ENCODE measurements at regions not wholly inside any gene's neighbourhood (a gene's known extent, or its start where the extent isn't known, plus 50 kb on each side); places are given as distances from the start of the nearest gene placed in this dataset.
"Not testable (repeated sequence)": the region's sequence is repeated elsewhere in the genome, so short reads cannot be mapped to it uniquely, and the experiment has no call there.

DNA sequence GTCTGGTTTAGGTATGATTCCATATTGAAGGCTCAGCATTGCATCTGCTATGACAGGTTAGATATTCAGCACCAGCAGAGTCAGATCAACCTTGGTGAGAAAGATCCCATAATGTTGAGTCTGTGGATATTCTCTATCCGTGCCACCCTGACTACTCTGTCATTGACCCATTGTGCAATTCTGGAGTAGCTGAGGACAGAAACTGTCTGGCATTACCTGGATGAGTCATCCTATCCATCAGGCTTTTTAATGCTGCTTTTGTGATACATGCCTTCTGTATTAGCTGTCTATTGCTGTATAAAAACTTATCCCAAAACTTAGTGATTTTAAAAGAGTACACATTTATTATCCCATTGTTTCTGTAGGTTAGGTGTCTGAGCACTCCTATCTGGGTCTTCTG lies 189.1 kb upstream of the FAT3 start:
- intact Hi-C loops (cut with micrococcal nuclease), result no loop called here

DNA sequence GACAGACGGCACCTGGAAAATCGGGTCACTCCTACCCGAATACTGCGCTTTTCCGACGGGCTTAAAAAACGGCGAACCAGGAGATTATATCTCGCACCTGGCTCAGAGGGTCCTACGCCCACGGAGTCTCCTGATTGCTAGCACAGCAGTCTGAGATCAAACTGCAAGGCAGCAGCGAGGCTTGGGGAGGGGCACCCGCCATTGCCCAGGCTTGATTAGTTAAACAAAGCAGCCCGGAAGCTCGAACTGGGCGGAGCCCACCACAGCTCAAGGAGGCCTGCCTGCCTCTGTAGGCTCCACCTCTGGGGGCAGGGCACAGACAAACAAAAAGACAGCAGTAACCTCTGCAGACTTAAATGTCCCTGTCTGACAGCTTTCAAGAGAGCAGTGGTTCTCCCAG lies 197.5 kb upstream of the FAT3 start:
- intact Hi-C loops (cut with micrococcal nuclease), result not testable (repeated sequence)

DNA sequence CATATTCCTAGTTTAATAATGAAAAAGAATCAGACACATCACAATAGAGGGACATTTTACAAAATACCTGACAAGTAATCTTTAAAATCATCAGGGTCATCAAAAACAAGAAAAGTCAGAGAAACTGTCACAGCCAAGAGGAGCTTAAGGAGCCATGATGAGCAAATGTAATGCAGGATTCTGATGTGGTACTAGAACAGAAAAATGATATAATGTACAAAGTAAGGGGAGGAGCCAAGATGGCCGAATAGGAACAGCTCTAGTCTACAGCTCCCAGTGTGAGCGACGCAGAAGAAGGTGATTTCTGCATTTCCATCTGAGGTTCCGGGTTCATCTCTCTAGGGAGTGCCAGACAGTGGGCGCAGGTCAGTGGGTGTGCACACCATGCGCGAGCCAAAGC lies 198.0 kb upstream of the FAT3 start:
- intact Hi-C loops (cut with micrococcal nuclease), result no loop called here

DNA sequence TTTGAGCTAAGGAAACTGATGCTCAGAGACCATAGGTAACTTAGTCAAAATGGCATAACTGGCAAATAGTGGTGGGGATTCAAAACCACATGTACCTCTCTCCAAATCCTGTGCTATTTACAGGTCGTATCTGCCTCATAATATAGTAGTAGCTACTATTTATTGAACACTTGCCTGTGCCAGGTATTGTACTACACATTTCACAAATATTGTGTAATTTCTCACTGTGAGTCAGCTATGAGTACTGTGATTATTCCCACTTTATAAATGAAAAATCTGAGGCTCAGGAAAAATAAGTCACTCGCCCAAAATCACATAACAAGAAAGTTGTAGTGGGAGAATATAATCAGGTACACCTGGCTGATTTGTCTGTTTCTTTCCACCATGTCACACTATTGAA lies 199.8 kb upstream of the FAT3 start:
- intact Hi-C loops (cut with micrococcal nuclease), result no loop called here

DNA sequence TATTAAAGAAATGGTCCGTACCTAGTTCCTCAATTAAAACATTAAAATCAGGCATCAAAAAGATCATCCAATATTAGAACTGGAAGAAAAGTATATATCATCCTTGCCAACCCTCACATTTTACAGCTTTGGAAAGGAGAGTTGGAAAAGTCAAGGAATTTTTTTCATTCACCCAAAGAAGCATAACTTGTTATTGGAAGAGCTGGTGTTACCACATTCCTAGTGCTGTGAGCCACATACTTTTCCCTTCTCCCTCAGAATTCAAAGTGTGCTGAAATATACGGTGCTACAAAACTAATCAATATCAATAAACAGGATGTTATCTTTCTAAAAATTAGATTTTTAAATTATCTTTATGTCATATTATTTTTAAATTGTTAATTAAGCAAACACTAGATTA lies 202.1 kb upstream of the FAT3 start:
- intact Hi-C loops (cut with micrococcal nuclease), result no loop called here

DNA sequence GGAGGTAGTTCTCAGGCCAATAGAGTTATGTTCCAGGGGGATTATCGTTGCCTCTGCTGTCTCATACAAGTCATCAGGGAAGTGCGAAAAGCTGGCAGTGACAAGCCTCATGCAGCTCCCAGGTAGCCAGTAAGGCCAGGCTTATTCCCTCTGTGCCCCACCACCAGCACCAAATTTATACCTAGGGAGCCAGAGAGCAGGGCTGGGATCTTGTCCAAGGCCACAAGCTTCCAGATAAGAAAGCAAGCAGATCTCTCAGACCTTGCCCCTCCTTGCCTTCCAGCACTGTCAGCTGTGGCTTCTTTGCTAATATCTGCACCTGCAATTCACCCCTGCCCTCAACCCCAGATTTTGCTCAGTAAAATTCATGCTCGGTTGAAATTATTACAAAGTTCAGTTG lies 206.3 kb upstream of the FAT3 start:
- intact Hi-C loops (cut with micrococcal nuclease), result no loop called here

DNA sequence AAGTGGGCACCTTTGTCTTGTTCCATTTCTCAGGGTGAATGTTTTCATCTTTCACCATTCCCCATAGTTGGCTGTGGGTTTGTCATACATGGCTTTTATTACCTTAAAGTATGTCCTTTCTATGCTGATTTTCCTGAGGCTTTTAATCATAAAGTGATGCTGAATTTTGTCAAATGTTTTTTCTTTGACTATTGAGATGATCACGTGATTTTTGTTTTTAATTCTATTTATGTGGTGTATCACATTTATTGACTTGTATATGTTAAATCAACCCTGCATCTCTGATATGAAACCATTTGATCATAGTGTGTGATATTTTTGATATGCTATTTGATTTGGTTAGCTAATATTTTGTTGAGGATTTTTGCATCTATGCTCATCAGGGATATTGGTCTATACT lies 216.4 kb upstream of the FAT3 start:
- intact Hi-C loops (cut with micrococcal nuclease), result no loop called here

DNA sequence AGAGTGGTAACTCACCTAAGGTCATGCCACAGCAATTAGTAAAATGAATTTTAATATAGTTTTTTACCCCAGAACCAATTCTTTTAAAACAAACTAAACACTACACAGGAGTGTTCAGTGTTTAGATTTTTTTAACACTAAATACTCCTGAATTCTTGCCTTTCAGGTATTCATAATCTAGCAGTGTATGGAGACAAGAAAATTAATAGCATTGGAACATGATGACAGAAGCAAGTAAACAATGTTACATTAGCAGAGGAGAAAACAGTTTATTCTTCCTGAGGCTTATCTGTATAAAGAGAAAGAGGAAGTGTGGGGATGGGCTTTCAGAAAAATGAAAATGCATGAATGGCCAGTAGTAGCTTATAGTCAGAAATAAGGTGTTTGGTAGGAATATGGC lies 222.1 kb upstream of the FAT3 start:
- intact Hi-C loops (cut with micrococcal nuclease), result no loop called here

DNA sequence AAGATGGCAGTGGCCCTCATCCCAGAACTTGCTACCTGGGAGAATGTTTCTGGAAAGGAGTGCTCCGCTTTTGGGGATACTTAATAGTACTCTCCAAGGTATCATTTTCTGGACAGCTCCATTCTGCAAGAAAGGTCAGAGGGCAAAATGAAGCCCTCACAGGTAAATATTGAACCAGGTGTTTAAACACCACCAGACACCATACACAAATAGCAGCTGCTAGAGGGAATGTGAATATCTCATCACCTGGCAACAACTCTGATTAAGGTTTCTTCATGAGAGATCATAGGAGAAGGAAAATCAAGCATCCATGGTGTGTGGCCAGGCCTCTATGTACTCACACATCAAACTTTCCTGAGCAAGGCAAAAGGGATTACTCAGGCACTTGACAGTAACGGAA lies 226.1 kb upstream of the FAT3 start:
- intact Hi-C loops (cut with micrococcal nuclease), result no loop called here

DNA sequence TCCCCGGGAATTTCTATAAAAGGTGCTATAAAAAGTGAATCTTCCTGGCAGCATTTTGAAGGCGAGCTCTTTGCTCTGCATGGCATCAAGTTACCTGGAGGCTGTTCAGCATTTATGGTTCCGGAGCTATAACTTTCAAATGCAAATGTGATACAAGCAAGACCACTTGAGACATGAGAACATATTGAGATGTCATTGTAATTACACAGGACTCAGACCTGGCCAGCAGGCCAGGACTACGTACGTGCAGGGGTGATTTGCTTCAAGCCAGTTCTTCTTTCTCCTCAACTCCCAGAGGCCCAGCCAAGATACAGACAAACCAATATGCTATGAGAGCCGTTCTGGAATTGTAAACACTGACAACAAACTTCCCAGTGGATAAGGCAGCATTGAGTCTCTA lies 227.4 kb upstream of the FAT3 start:
- intact Hi-C loops (cut with micrococcal nuclease), result no loop called here

DNA sequence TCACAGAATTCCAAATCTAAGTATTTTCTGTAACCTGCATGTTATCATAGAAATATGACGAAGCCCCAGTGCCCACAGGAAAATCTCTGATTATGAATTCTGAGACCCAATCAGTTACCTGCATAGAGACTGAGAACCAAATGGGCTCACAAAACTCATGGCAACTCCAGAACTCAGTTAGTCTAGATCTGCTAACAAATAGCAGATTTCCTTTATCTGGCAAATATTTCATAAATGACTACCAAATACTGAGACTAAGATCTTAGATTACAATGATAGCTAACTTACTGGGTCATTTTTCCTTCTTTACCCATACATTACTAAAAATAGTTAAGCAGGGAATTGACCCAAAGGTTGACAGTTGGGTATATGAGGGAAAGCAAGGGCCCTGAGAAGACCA lies 228.1 kb upstream of the FAT3 start:
- intact Hi-C loops (cut with micrococcal nuclease), result no loop called here

DNA sequence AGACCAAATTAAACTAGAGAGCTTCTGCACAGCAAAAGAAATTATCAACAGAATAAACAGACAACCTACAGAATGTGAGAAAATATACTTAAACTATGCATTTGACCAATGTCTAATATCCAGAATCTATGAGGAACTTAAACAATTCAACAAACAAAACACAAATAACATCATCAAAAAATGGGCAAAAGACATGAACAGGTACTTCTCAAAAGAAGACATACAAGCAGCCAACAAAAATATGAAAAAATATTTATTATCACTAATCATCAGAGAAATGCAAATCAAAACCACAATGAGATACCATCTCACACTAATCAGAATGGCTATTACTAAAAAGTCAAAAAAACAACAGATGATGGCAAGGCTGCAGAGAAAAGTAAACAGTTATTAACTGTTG lies 236.2 kb upstream of the FAT3 start:
- intact Hi-C loops (cut with micrococcal nuclease), result not testable (repeated sequence)

DNA sequence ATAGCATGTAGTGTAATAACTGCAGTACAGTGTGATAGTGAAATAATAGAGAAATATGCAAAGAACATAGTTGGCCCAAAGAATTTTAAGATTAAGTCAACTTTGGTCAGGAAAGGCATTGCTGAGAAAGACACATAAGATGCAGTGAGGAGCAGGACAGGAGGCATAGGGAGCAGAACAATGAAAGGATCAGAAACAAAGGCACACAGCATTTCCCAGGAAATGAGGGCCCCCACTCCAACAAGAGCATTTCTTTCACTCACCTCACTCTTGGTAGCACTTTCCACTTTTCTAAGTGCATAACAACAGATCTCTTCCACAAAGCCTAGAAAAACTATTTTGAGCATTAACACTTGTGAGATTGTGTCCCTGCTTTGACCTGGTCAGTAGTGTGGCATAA lies 238.4 kb upstream of the FAT3 start:
- intact Hi-C loops (cut with micrococcal nuclease), result no loop called here

DNA sequence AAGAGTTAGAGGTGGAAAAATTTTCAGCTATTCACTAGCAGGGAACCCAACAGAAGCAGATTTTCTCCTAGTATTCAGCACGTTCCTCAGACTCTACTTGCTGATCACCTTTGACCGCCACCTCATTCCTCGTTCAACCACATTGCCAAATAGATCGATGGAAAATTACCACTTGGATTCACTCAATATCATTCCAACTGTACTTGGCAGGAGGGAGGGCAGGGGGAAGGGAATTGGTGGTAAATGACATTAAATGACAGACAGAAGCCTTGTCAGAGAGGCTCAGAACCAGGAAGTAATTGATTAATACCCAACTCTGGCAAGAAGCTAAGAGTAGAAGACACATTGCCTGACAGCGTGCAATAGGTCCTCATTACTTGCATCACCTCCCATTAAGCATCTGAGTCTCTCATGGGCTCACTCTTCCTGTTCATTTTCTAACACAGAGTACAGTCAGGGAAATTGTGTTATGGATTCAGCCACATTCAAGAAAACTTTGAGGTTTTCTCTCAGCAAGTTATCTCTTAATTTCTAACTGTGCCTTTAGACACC lies 240.5 kb upstream of the FAT3 start:
- intact Hi-C loops (cut with micrococcal nuclease), result no loop called here

DNA sequence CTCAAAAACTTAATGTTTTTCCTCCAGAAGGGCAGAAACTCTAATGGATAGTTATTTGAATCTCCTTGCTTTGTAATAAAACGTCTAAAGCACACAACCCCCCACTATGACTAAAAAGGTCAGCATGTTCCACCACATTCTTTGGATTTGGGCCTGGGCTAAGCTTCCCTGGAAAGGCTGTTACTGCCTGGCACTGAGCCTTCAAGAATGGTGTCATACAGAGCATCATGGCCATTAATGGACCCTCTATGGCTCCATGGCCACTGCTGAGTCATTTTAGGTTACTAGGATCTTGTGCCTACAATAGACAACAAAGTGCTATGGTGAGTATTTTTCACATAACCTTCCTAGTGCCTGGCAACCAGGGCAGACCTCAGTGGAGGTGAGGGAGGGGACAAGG lies 242.6 kb upstream of the FAT3 start:
- intact Hi-C loops (cut with micrococcal nuclease), result no loop called here

DNA sequence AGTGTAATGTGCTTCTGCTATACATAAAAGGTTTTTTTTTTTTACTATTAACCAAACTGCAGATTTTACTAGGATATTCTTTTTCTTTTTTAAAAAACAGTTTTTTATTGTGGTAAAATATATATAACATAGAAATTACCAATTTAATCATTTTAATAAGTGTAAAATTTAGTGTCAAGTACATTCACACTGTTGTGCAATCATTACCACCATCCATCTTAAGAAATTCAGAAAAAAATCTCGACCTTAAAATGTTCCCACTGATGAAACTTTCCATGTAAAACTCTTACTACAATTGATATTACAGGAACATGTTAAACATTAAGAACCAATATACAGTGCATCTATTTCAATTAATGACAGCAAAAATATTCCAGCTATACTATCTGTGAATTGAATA lies 244.8 kb upstream of the FAT3 start:
- intact Hi-C loops (cut with micrococcal nuclease), result no loop called here

DNA sequence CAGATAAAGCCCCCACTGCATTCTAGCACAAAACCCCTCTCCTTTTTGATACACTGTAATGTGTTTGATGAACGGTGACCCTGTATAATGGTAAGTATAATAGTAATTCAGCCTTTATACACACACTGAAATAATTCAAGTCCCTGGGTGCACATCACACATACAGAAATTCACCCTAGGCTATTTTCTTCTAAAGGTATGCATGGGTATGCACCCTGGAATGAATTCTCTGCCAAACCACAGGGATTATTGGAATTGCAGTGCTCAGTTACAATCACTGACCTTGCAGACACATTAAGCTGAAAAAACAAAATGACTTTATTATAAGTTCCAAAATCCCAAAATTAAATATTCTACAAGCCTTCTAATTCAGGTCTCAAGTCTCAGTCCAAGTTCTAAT lies 245.9 kb upstream of the FAT3 start:
- intact Hi-C loops (cut with micrococcal nuclease), result no loop called here

DNA sequence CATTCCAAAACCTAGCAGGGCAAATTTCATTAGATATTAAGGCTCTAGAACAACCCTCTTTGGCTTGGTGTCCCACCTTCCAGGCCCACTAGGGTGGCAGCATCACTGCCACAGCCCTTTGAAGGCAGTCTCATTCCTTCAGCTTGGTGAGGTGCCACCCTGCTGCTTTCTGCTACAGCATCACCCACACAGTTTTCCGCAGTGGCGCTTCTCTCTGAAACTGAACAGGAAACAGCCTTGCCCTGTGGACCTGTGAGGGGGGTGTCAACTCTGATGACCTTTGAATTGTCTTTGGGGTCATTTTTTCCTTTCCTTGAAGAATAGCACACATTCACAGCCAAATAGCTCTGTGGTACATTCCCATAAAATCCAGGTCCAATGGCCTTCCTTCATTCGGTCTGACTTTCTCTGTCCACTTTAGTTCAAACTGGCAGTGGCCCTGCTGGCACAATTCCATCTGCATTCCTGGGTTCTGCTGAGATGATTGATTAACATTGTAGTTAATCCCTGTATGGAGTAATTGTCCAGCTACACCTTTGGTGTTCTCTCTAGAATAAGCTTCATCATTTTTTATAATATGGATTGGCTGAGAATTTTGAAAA lies 251.9 kb upstream of the FAT3 start:
- intact Hi-C loops (cut with micrococcal nuclease), result no loop called here

DNA sequence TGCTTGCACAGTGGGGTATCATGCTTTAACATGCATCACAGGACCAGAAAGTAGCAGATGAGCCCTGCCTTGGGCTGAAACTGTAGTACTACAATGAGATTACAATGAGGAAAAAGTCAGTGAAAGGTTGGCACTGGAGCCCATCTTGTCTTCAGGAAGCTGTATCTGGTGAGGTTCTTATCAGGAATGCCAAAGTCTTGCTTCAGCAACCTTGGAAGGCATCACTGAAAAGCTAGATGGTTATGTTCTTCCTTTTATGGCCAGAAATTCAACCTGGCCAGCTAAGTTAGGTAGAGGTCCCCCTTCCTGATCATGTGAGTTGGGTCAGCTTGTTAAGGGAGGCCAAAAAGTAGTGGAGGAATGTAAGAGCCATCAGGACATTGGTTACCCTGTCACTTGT lies 254.0 kb upstream of the FAT3 start:
- intact Hi-C loops (cut with micrococcal nuclease), result no loop called here

DNA sequence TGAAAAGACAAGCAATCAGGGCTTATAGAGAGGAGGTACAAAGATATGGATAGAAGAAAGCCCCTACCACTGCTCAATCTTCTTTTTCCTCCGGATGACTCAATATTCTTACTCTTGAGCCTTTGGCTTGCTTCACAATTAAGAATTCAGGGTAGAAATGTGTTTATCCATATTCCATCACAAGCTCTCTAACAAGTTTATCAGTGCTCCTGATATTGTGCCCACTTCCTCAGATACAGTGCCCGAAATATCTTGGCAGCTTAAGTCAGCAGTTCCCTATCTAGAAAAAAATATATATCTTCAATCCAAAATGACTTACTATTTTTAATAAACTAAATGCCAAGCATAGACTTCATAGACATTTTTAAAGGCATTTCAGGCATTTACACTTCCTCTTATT lies 255.1 kb upstream of the FAT3 start:
- intact Hi-C loops (cut with micrococcal nuclease), result no loop called here

DNA sequence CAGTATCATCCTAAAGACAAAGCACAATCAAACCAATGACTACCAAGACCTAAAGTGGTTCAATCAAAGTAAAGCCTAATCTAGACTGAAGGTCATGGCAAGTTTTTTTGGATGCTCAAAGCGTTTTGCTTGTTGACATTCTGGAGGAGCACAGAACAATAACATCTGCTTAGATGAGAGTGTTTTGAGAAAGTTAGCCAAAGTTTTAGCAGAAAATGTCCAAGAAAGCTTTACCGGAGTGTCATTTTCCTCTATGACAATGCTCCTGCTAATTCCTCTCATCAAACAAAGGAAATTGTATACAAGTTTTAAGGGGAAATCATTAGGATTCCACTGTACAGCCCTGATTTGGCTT lies 256.9 kb upstream of the FAT3 start:
- intact Hi-C loops (cut with micrococcal nuclease), result no loop called here

DNA sequence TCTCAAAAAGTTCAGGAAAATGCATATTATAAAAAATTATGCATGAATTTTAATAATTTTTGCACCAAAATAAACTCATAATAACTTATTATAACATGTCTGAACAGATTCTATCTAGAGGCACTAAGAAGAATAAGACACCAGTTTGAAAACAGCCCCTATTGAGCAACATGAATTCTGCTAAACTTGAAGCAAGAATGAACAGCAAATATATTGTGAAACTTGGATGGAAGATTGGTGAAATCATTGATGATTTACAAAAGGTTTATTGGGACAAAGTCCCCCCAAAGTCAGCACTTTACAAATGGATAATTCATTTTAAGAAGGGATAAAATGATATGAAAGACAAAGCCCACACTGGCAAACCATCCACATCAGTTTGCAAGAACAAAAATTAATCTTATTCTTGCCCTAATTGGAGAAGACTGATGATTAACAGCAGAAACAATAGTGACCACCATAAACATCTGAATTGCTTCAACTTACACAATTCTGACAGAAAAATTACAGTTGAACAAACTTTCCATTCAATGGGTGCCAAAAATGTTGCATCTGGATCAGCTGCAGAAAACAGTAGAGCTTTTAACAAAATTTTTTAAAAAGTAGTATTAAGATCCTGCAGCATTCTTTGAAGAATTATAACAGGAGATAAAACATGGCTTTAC lies 257.5 kb upstream of the FAT3 start:
- intact Hi-C loops (cut with micrococcal nuclease), result no loop called here

DNA sequence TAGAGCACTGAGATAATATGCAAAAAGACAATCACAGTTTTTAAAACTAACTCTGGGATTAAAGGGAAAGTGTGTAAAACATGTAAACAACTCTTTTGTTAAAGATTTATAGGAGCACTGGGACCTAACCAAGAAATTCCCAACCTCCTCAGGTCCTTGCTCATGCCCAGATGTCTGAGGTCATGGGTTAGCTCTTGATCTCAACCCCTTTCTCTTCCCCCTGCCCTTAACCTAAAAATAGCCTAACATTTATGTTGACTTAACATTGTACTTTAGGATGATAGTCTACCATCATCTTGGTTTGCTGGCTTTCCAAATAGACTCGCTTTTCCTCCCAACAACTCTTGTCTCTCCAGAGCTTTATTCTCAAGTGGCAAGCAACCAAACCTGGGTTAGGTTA lies 258.2 kb upstream of the FAT3 start:
- intact Hi-C loops (cut with micrococcal nuclease), result no loop called here

DNA sequence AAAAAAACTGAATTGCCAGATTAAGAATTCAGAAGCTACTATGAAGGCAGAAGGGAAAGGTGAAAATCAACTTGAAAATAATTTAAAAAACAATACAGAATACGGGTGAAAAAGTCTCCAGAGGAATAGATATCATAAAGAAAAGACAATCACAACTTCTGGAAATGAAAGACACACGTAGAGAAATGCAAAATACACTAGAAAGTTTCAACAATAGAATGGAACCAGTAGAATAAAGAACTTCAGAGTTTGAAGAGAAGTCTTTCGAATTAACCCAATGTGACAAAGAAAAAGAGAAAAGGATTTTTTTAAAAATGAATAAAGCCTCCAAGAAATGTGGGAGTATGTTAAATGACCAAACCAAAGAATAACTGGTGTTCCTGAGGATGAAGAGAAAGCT lies 263.8 kb upstream of the FAT3 start:
- intact Hi-C loops (cut with micrococcal nuclease), result no loop called here

All from T-helper 1 cell treated with Interleukin-12 subunit alpha and Interleukin-12 subunit beta and Interleukin-4 antibody, amounts not matched to agents 30 ng/mL and 1 ng/mL, for 36 hours (primary cell).